Tibial nerve (tissue), 4 donors: ENCODE measurements at regions not wholly inside any gene's neighbourhood (a gene's known extent, or its start where the extent isn't known, plus 50 kb on each side); places are given as distances from the start of the nearest gene placed in this dataset.

ENCODE experiments used
- EP300 ChIP-seq, 2 donors: sonication (generic); formaldehyde crosslinking; IDR thresholded peaks; one replicate each; pipeline ENCODE4 v1.6.1; 2017; ENCODE audit warnings: antibody characterized with exemption in 2 of 2, mild to moderate bottlenecking in 1 of 2
- POLR2A ChIP-seq, 2 donors: fragments of 450-650 bp; IDR thresholded peaks; one replicate each; pipeline ENCODE4 v1.6.1; 2017; ENCODE audit warnings: antibody characterized with exemption in 2 of 2, mild to moderate bottlenecking in 2 of 2, moderate library complexity in 2 of 2
- TF ChIP-seq, protein P1 (sequence below), 5 experiments: fragments of 200-600 bp in 3 of 5; fragments of 450-650 bp in 2 of 5; sonication (generic) in 3 of 5; IDR thresholded peaks; one replicate each; pipeline ENCODE4 v1.5.1; 2016 to 2019; ENCODE audit warnings: antibody characterized with exemption in 5 of 5, mild to moderate bottlenecking in 3 of 5, moderate library complexity in 2 of 5

DNA sequence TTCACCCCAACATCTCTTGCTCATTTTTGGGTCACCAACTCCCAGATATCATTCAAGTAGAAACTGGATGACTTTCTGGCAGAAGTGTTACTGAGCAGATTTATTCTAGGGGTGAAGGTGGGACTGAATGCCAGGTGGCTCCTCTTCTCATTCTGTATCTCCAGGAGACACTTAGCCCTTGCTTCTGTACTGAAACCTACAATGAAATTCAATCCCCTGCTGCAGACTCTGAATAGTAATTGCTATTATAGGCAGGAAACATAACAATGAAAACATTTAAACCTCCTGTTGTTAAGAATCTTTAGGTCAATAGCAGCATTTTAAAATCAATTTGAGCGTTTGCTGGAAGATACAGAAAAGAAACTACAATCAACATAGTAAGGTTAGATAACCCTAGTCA is 879.4 kb upstream of the TENM4 start:
- TF ChIP-seq, protein P1, sequence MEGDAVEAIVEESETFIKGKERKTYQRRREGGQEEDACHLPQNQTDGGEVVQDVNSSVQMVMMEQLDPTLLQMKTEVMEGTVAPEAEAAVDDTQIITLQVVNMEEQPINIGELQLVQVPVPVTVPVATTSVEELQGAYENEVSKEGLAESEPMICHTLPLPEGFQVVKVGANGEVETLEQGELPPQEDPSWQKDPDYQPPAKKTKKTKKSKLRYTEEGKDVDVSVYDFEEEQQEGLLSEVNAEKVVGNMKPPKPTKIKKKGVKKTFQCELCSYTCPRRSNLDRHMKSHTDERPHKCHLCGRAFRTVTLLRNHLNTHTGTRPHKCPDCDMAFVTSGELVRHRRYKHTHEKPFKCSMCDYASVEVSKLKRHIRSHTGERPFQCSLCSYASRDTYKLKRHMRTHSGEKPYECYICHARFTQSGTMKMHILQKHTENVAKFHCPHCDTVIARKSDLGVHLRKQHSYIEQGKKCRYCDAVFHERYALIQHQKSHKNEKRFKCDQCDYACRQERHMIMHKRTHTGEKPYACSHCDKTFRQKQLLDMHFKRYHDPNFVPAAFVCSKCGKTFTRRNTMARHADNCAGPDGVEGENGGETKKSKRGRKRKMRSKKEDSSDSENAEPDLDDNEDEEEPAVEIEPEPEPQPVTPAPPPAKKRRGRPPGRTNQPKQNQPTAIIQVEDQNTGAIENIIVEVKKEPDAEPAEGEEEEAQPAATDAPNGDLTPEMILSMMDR (IDR thresholded peaks at IDR 0.05), result no peak
- TF ChIP-seq POLR2A (IDR thresholded peaks at IDR 0.05) (no peak), EP300 (IDR thresholded peaks at IDR 0.05) (no peak)
